HEK293T (cell line): ENCODE measurements at regions not wholly inside any gene's neighbourhood (a gene's known extent, or its start where the extent isn't known, plus 50 kb on each side); places are given as distances from the start of the nearest gene placed in this dataset.

Experiments used
- BHLHE40 ChIP-seq: fragments of 450-650 bp; IDR thresholded peaks from 2 replicates; pipeline ENCODE4 v1.6.1; 2016; ENCODE audit warnings: mild to moderate bottlenecking, moderate library complexity, borderline replicate concordance
- FOXK2 ChIP-seq: fragments of 450-650 bp; IDR thresholded peaks from 2 replicates; pipeline ENCODE4 v1.6.1; 2016; ENCODE audit warnings: mild to moderate bottlenecking
- FOXM1 ChIP-seq: fragments of 450-650 bp; IDR thresholded peaks from 2 replicates; pipeline ENCODE4 v1.6.1; 2017; ENCODE audit warnings: mild to moderate bottlenecking, borderline replicate concordance
- L3MBTL2 ChIP-seq: fragments of 450-650 bp; conservative IDR thresholded peaks from 2 replicates; pipeline ENCODE4 v1.6.1; 2016; ENCODE audit warnings: mild to moderate bottlenecking
- PKNOX1 ChIP-seq: fragments of 450-650 bp; IDR thresholded peaks from 2 replicates; pipeline ENCODE4 v1.6.1; 2016
- SP1 ChIP-seq: fragments of 450-650 bp; IDR thresholded peaks from 2 replicates; pipeline ENCODE4 v1.6.1; 2017
- SUZ12 ChIP-seq: fragments of 450-650 bp; IDR thresholded peaks from 2 replicates; pipeline ENCODE4 v1.6.1; 2016; ENCODE audit warnings: mild to moderate bottlenecking
- TARDBP ChIP-seq: fragments of 450-650 bp; IDR thresholded peaks from 2 replicates; pipeline ENCODE4 v1.6.1; 2016

GRCh38 chr9:82124090-82124489 lies 135.5 kb downstream of the SPATA31D1 start:
- no peak for TF ChIP-seq L3MBTL2
- TF ChIP-seq FOXM1 = no peak
- no peak for TF ChIP-seq BHLHE40
- no peak for TF ChIP-seq TARDBP
- TF ChIP-seq PKNOX1 = no peak
- no peak for TF ChIP-seq FOXK2
- no peak for TF ChIP-seq SUZ12
- no peak for TF ChIP-seq SP1
